Ramos (cell line): ENCODE measurements at regions not wholly inside any gene's neighbourhood (a gene's known extent, or its start where the extent isn't known, plus 50 kb on each side); places are given as distances from the start of the nearest gene placed in this dataset.

Experiments
- in situ Hi-C: fragments of 300-500 bp; cut with MboI; formaldehyde crosslinking; loops from one replicate; pipeline ENCODE4 v1.14.3; 2022; ENCODE audit warnings: low sequenced_read_pairs; ENCODE audit not compliant: unreplicated experiment

GRCh38 chr3:69541711-69542088 lies 155.8 kb upstream of the FRMD4B start:
- in situ Hi-C loops, result no loop called here

GRCh38 chr3:69540706-69541581 lies 155.1 kb upstream of the FRMD4B start:
- in situ Hi-C loops, result no loop called here

GRCh38 chr3:69539134-69539533 lies 153.2 kb upstream of the FRMD4B start:
- in situ Hi-C loops, result no loop called here

GRCh38 chr3:69538281-69538680 lies 152.4 kb upstream of the FRMD4B start:
- in situ Hi-C loops, result no loop called here

- in situ Hi-C loops, result no loop called here
These were observed 150.6 kb upstream of the FRMD4B start for GRCh38 chr3:69536306-69537020.

GRCh38 chr3:69535613-69536012 lies 149.7 kb upstream of the FRMD4B start:
- in situ Hi-C loops, result no loop called here

- in situ Hi-C loops, result no loop called here
These were observed 146.8 kb upstream of the FRMD4B start for GRCh38 chr3:69532547-69533224.

GRCh38 chr3:69531576-69532546 lies 146.0 kb upstream of the FRMD4B start:
- in situ Hi-C loops, result no loop called here

GRCh38 chr3:69530554-69530953 lies 144.7 kb upstream of the FRMD4B start:
- in situ Hi-C loops, result no loop called here

GRCh38 chr3:69527498-69527897 lies 141.6 kb upstream of the FRMD4B start:
- in situ Hi-C loops, result no loop called here

- in situ Hi-C loops, result no loop called here
These were observed 138.9 kb upstream of the FRMD4B start for GRCh38 chr3:69524816-69525215.

- in situ Hi-C loops, result no loop called here
These were observed 135.4 kb upstream of the FRMD4B start for GRCh38 chr3:69521286-69521685.

GRCh38 chr3:69511361-69511760 lies 125.5 kb upstream of the FRMD4B start:
- in situ Hi-C loops, result no loop called here

GRCh38 chr3:69510481-69511030 lies 124.7 kb upstream of the FRMD4B start:
- in situ Hi-C loops, result no loop called here

- in situ Hi-C loops, result no loop called here
These were observed 123.4 kb upstream of the FRMD4B start for GRCh38 chr3:69509288-69509687.

- in situ Hi-C loops, result no loop called here
These were observed 120.0 kb upstream of the FRMD4B start for GRCh38 chr3:69505770-69506407.

- in situ Hi-C loops, result no loop called here
These were observed 118.3 kb upstream of the FRMD4B start for GRCh38 chr3:69504232-69504631.

- in situ Hi-C loops, result no loop called here
These were observed 114.7 kb upstream of the FRMD4B start for GRCh38 chr3:69500604-69501003.

GRCh38 chr3:69499899-69500421 lies 114.1 kb upstream of the FRMD4B start:
- in situ Hi-C loops, result no loop called here
